Natural killer cell (primary cell): ENCODE measurements at regions not wholly inside any gene's neighbourhood (a gene's known extent, or its start where the extent isn't known, plus 50 kb on each side); places are given as distances from the start of the nearest gene placed in this dataset.

ENCODE experiments used
- ATAC-seq, 3 donors: fragments of 150-1000 bp in 2 of 3; fragments of 200-7000 bp in 1 of 3; cut with Tn5 transposase; 1 replicate in 1 of 3; 2 replicates in 2 of 3; pipeline ENCODE4 v1.10.0; 2021; ENCODE audit warnings: mild to moderate bottlenecking in 2 of 3, moderate library complexity in 2 of 3
- DNase-seq, 2 donors: peaks; one replicate each; pipeline versions ENCODE4 v3.0.0 to v3.0.0-alpha.2; 2013 to 2021; ENCODE audit warnings: mixed read lengths in 1 of 2
- H3K27ac ChIP-seq: one replicate; pipeline ENCODE4 v1.5.1; 2013; ENCODE audit warnings: mild to moderate bottlenecking, low read length
- H3K27me3 ChIP-seq: one replicate; pipeline ENCODE4 v1.6.1; 2013; ENCODE audit warnings: low read length; ENCODE audit not compliant: control insufficient read depth, insufficient read depth
- H3K36me3 ChIP-seq: one replicate; pipeline ENCODE4 v1.6.1; 2013; ENCODE audit warnings: low read length; ENCODE audit not compliant: control insufficient read depth, insufficient read depth
- H3K4me1 ChIP-seq: one replicate; pipeline ENCODE4 v1.6.1; 2013; ENCODE audit warnings: low read length; ENCODE audit not compliant: control insufficient read depth, insufficient read depth
- H3K4me3 ChIP-seq: one replicate; pipeline ENCODE4 v1.5.1; 2013; ENCODE audit warnings: low read length
- H3K9me3 ChIP-seq: one replicate; pipeline ENCODE4 v1.6.1; 2013; ENCODE audit warnings: low read length; ENCODE audit not compliant: control insufficient read depth, insufficient read depth
- H3K27ac Mint-ChIP-seq, 2 donors: one replicate each; pipeline ENCODE4 v1.8.0; 2022; ENCODE audit warnings: mild to moderate bottlenecking in 2 of 2, mixed read lengths in 2 of 2, moderate library complexity in 1 of 2
- H3K27me3 Mint-ChIP-seq, 2 donors: one replicate each; pipeline ENCODE4 v1.8.0; 2022; ENCODE audit warnings: low read depth in 2 of 2, mixed read lengths in 2 of 2
- H3K36me3 Mint-ChIP-seq: one replicate; pipeline ENCODE4 v1.8.0; 2022; ENCODE audit warnings: mixed read lengths
- H3K4me1 Mint-ChIP-seq, 2 donors: one replicate each; pipeline ENCODE4 v1.8.0; 2022; ENCODE audit warnings: mixed read lengths in 2 of 2
- H3K4me3 Mint-ChIP-seq: one replicate; pipeline ENCODE4 v1.8.0; 2022; ENCODE audit warnings: mild to moderate bottlenecking, moderate library complexity, mixed read lengths
- H3K9me3 Mint-ChIP-seq, 2 donors: one replicate each; pipeline ENCODE4 v1.8.0; 2022; ENCODE audit warnings: mixed read lengths in 2 of 2
- CTCF ChIP-seq: fragments of 200-600 bp; IDR thresholded peaks from one replicate; pipeline ENCODE4 v1.8.0; 2022; ENCODE audit warnings: antibody characterized with exemption
- WGBS: methylation state at CpG from one replicate; pipeline ENCODE4 v1.1.7; 2013; ENCODE audit warnings: missing lambda C conversion rate; ENCODE audit not compliant: insufficient coverage; 5-methylcytosine and 5-hydroxymethylcytosine counted together
- intact Hi-C: fragments of 100-400 bp; cut with micrococcal nuclease; formaldehyde crosslinking; loops from one replicate; pipeline ENCODE4 v1.14.2; 2022

GRCh38 chr15:47997195-47998080 lies 123.4 kb upstream of the SLC24A5 start:
- intact Hi-C loops = no loop called here
- Histone ChIP-seq H3K27me3 (no peaks in the 10 kb centered on the region), H3K9me3 (no peaks in the 10 kb centered on the region), H3K4me3 (no peak overlapping the region), H3K36me3 (no peaks in the 10 kb centered on the region), H3K4me1 (no peaks in the 10 kb centered on the region), H3K27ac (no peak overlapping the region)
- Mint-ChIP-seq H3K27ac (no peak overlapping the region), H3K36me3 (no peaks in the 10 kb centered on the region), H3K4me3 (no peak overlapping the region), H3K4me1 (no peaks in the 10 kb centered on the region), H3K27me3 (peaks cover 0 to 19% of the 10 kb centered on the region in 2 donors), H3K9me3 (no peaks in the 10 kb centered on the region)
- ATAC-seq (no peak), DNase-seq (no peak)
- no peak for TF ChIP-seq CTCF
- 84% methylated on average over 7 of the region's 7 CpGs for WGBS

GRCh38 chr15:47998619-47999019 lies 122.2 kb upstream of the SLC24A5 start:
- no peaks in the 10 kb centered on the region for H3K27me3 ChIP-seq
- ATAC-seq = no peak

GRCh38 chr15:48001393-48002039 lies 119.3 kb upstream of the SLC24A5 start:
- TF ChIP-seq CTCF = no peak
- intact Hi-C loops = no loop called here
- ATAC-seq = no peak
- H3K4me3 ChIP-seq = no peak overlapping the region
- H3K27ac ChIP-seq = no peak overlapping the region
- no peak for DNase-seq
- Mint-ChIP-seq H3K36me3 (no peaks in the 10 kb centered on the region), H3K27ac (no peak overlapping the region), H3K4me3 (no peak overlapping the region), H3K27me3 (peaks cover 0 to 25% of the 10 kb centered on the region in 2 donors), H3K4me1 (no peaks in the 10 kb centered on the region), H3K9me3 (no peaks in the 10 kb centered on the region)
- H3K9me3 ChIP-seq = no peaks in the 10 kb centered on the region
- H3K4me1 ChIP-seq = no peaks in the 10 kb centered on the region
- no peaks in the 10 kb centered on the region for H3K27me3 ChIP-seq
- 72% methylated on average over 3 of the region's 3 CpGs for WGBS
- H3K36me3 ChIP-seq = no peaks in the 10 kb centered on the region

More at GRCh38 chr15:47998619-47999019, 122.2 kb upstream of the SLC24A5 start:
- Mint-ChIP-seq H3K4me3 (no peak overlapping the region), H3K27ac (no peak overlapping the region), H3K36me3 (no peaks in the 10 kb centered on the region), H3K9me3 (no peaks in the 10 kb centered on the region), H3K4me1 (no peaks in the 10 kb centered on the region), H3K27me3 (peaks cover 0 to 25% of the 10 kb centered on the region in 2 donors)
- Histone ChIP-seq H3K4me1 (no peaks in the 10 kb centered on the region), H3K36me3 (no peaks in the 10 kb centered on the region), H3K9me3 (no peaks in the 10 kb centered on the region), H3K4me3 (no peak overlapping the region), H3K27ac (no peak overlapping the region)
- no peak for DNase-seq
- no peak for TF ChIP-seq CTCF
- WGBS = 95% methylated on average over 1 of the region's 2 CpGs
- intact Hi-C loops = no loop called here
